T-cell (primary cell): ENCODE measurements at regions not wholly inside any gene's neighbourhood (a gene's known extent, or its start where the extent isn't known, plus 50 kb on each side); places are given as distances from the start of the nearest gene placed in this dataset.

Source experiments
- ATAC-seq, 4 experiments: fragments of 200-7000 bp in 3 of 4; fragments of 150-1000 bp in 1 of 4; cut with Tn5 transposase; replicated peaks in 1 of 4; 1 replicate in 3 of 4; 2 replicates in 1 of 4; pipeline ENCODE4 v1.10.0; 2021; ENCODE audit warnings: moderate library complexity in 3 of 4, mild to moderate bottlenecking in 2 of 4, moderate number of reproducible peaks in 1 of 4
- CTCF ChIA-PET, 2 donors: fragments of 300-600 bp; sonication (Branson Sonifier 250); formaldehyde crosslinking; loops; one replicate each; lab custom pipeline; 2022; ENCODE audit warnings: antibody characterized with exemption in 2 of 2; lab: Charles Lee
- POLR2A ChIA-PET, 2 donors: fragments of 300-600 bp; sonication (Branson Sonifier 250); formaldehyde crosslinking; loops; one replicate each; lab custom pipeline; 2022; ENCODE audit warnings: antibody characterized with exemption in 2 of 2; lab: Charles Lee
- DNase-seq, 35 experiments: peaks; one replicate each; pipeline versions ENCODE4 v3.0.0 to v3.0.0-alpha.2; 2013 to 2023
- H3K27ac ChIP-seq: one replicate; pipeline ENCODE4 v1.5.1; 2013; ENCODE audit warnings: low read length
- H3K27me3 ChIP-seq, 2 experiments: replicated peaks in 1 of 2; 1 replicate in 1 of 2; 2 replicates in 1 of 2; pipeline versions ENCODE4 v1.6.1 to v1.7.0; 2013; ENCODE audit warnings: low read length in 1 of 2, mixed read lengths in 1 of 2; ENCODE audit not compliant: control insufficient read depth in 2 of 2, insufficient read depth in 2 of 2; ENCODE audit errors: extremely low read depth in 1 of 2
- H3K36me3 ChIP-seq, 2 donors: 1 replicate in 1 of 2; 2 replicates in 1 of 2; pipeline versions ENCODE4 v1.6.1 to v1.7.0; 2013; ENCODE audit warnings: low read length in 1 of 2; ENCODE audit not compliant: control insufficient read depth in 2 of 2, insufficient read depth in 1 of 2; ENCODE audit errors: extremely low read depth in 1 of 2
- H3K4me1 ChIP-seq, 2 experiments: 1 replicate in 1 of 2; 2 replicates in 1 of 2; pipeline versions ENCODE4 v1.6.1 to v1.7.0; 2013; ENCODE audit warnings: low read length in 2 of 2, mixed read lengths in 1 of 2; ENCODE audit not compliant: insufficient read depth in 2 of 2, control insufficient read depth in 1 of 2; ENCODE audit errors: extremely low read depth in 1 of 2
- H3K4me3 ChIP-seq, 2 donors: 1 replicate in 1 of 2; 2 replicates in 1 of 2; pipeline versions ENCODE4 v1.5.1 to v1.7.0; 2013; ENCODE audit warnings: mild to moderate bottlenecking in 2 of 2, low read length in 1 of 2, moderate library complexity in 1 of 2; ENCODE audit not compliant: control insufficient read depth in 1 of 2; ENCODE audit errors: extremely low read depth in 1 of 2
- H3K9me3 ChIP-seq: 2 replicates; pipeline ENCODE4 v1.7.0; 2013
- H3K27ac Mint-ChIP-seq, 2 donors: one replicate each; pipeline ENCODE4 v1.8.0; 2020 to 2021; ENCODE audit warnings: mild to moderate bottlenecking in 2 of 2, mixed read lengths in 2 of 2
- H3K27me3 Mint-ChIP-seq, 2 donors: one replicate each; pipeline ENCODE4 v1.8.0; 2021 to 2022; ENCODE audit warnings: mixed read lengths in 2 of 2
- H3K36me3 Mint-ChIP-seq: one replicate; pipeline ENCODE4 v1.8.0; 2021; ENCODE audit warnings: mixed read lengths
- H3K4me1 Mint-ChIP-seq, 3 donors: one replicate each; pipeline ENCODE4 v1.8.0; 2020 to 2022; ENCODE audit warnings: mixed read lengths in 3 of 3, mild to moderate bottlenecking in 1 of 3
- H3K4me3 Mint-ChIP-seq, 3 donors: one replicate each; pipeline ENCODE4 v1.8.0; 2020 to 2022; ENCODE audit warnings: mild to moderate bottlenecking in 3 of 3, mixed read lengths in 3 of 3, moderate library complexity in 3 of 3
- H3K9me3 Mint-ChIP-seq, 3 donors: one replicate each; pipeline ENCODE4 v1.8.0; 2020 to 2022; ENCODE audit warnings: mixed read lengths in 3 of 3
- WGBS: methylation state at CpG from one replicate; pipeline ENCODE4 v1.1.5; 2013; ENCODE audit warnings: missing lambda C conversion rate; ENCODE audit not compliant: insufficient coverage; 5-methylcytosine and 5-hydroxymethylcytosine counted together

DNA sequence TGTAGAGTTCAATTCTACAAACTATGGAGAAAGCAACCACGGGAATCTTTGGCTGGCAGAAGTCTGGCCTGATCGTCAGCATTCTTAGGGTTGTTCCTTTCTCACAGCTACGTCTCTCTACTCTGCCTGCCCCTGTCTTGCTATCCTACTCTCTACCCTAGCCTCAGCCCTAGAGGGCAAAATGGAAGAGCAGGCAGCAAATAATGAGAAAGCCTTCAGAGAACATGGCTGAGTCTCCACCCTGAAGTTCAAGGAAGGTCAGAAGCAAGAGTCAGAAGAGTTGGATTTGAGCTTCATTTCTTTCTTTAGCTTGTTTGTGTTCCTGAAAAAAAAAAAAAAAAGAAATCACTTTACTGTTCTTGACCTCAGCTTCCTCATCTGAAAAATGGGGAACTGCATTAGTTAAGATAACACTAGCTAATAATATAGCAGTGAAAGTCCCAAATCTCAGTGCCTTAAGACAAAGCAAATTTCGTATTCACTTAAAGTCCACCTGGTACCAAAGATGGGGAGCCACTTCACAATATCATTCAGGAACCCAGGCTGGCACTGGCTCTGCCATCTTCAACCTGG, 50.2 kb upstream of the CCND2 start:
- Mint-ChIP-seq H3K4me3 (no peak overlapping the region), H3K9me3 (no peaks in the 10 kb centered on the region), H3K36me3 (no peaks in the 10 kb centered on the region), H3K27ac (no peak overlapping the region), H3K27me3 (peaks cover 0 to 3% of the 10 kb centered on the region in 2 donors), H3K4me1 (peaks cover 0 to 13% (median 6%) of the 10 kb centered on the region in 3 donors)
- Histone ChIP-seq H3K4me1 (peaks cover 2 to 6% of the 10 kb centered on the region in 2 experiments), H3K27ac (no peak overlapping the region), H3K36me3 (no peaks in the 10 kb centered on the region), H3K27me3 (no peaks in the 10 kb centered on the region), H3K4me3 (no peak overlapping the region), H3K9me3 (no peaks in the 10 kb centered on the region)
- POLR2A ChIA-PET: interaction anchor here in 1 of 2 donors (0.7 kb wide), 1 partner anchor 47 kb away, joined by 5 read pairs; no protein-coding TSS in a partner anchor
- DNase-seq: no peak
- 100% methylated on average over 1 of the region's 4 CpGs for WGBS
- CTCF ChIA-PET: interaction anchor here (0.7 to 1.0 kb wide), 2 partner anchors 54 to 107 kb away, joined by 3 to 5 read pairs; no protein-coding TSS in a partner anchor
- no peak for ATAC-seq

- no peaks in the 10 kb centered on the region for H3K9me3 Mint-ChIP-seq
- H3K4me3 ChIP-seq: no peak overlapping the region
- H3K27ac Mint-ChIP-seq: no peak overlapping the region
- H3K36me3 ChIP-seq: no peaks in the 10 kb centered on the region
- no peak overlapping the region for H3K27ac ChIP-seq
- H3K27me3 ChIP-seq: no peaks in the 10 kb centered on the region
- no peak overlapping the region for H3K4me3 Mint-ChIP-seq
- no peaks in the 10 kb centered on the region for H3K27me3 Mint-ChIP-seq
- peaks cover 2 to 6% of the 10 kb centered on the region in 2 experiments for H3K4me1 ChIP-seq
- no peaks in the 10 kb centered on the region for H3K36me3 Mint-ChIP-seq
- CTCF ChIA-PET: no interaction called here
- peaks cover 0 to 30% (median 13%) of the 10 kb centered on the region in 3 donors for H3K4me1 Mint-ChIP-seq
- no peak for ATAC-seq
- H3K9me3 ChIP-seq: no peaks in the 10 kb centered on the region
- POLR2A ChIA-PET: no interaction called here
- DNase-seq: no peak
These were observed 52.3 kb upstream of the CCND2 start for GRCh38 chr12:4221258-4221620.

DNA sequence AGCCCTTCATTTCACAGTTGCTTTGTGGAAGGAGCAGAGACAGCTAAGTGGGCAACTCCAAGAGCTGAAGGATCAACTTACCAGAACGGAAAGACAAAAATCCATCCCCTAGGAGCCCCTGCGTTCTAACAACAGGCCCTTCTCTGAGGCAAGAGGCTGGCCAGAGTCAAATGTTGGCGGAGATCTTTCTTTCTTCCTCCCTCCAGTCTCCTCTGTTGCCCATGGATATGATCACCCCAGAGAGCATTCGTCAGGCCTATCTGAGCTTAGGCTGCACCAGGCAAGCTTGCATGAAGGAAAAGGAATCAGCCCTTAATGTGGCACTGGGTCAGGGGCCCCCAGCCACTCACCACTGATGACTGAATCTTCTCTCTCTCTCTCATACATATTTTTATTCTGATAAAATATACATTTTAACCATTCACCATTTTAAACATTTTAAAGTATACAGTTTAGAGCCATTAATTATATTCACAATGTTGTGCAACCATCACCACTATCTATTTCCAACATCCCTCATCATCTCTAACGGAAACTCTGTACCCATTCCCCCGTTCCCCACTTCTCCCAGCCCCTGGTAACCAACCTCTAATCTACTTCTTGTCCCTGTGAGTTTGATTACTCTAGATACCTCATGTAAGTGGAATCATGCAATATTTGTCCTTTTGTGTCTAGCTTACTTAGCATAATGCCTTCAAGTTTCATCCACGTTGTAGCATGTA, 52.9 kb upstream of the CCND2 start:
- no peak overlapping the region for H3K4me3 Mint-ChIP-seq
- peaks cover 2 to 36% (median 18%) of the 10 kb centered on the region in 3 donors for H3K4me1 Mint-ChIP-seq
- no peak overlapping the region for H3K27ac ChIP-seq
- no peak overlapping the region for H3K27ac Mint-ChIP-seq
- H3K4me3 ChIP-seq: no peak overlapping the region
- no peaks in the 10 kb centered on the region for H3K36me3 Mint-ChIP-seq
- H3K9me3 Mint-ChIP-seq: no peaks in the 10 kb centered on the region
- ChIA-PET POLR2A (interaction anchor here in 1 of 2 donors (0.6 kb wide), 1 partner anchor 90 kb away, joined by 3 read pairs; no protein-coding TSS in a partner anchor), CTCF (interaction anchor here in 1 of 2 donors (1.0 kb wide), 1 partner anchor 29 kb away, joined by 3 read pairs; no protein-coding TSS in a partner anchor)
- no peaks in the 10 kb centered on the region for H3K27me3 Mint-ChIP-seq
- 98% methylated on average over 5 of the region's 7 CpGs for WGBS
- H3K27me3 ChIP-seq: no peaks in the 10 kb centered on the region
- no peak for ATAC-seq
- H3K36me3 ChIP-seq: no peaks in the 10 kb centered on the region
- H3K9me3 ChIP-seq: no peaks in the 10 kb centered on the region
- no peak for DNase-seq
- peaks cover 2 to 9% of the 10 kb centered on the region in 2 experiments for H3K4me1 ChIP-seq

DNA sequence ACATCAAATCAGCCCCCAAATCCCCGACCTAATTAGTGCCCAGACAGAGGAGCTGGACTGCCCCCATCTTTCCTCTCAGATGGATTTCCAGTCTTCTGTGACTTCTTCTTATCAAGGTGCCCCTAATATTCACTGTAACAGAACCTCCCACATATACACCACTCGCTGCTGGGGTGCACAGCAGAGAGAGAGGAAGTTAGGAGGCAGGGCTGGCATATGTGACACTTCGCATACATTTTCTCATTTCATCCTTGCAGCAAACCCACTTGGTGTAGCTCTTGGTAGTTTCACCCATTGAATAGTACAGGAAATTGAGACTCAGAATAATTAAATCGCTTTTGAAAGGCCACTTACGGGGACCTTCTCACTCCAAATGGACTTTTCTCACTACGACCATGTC, 56.5 kb upstream of the CCND2 start:
- ChIA-PET POLR2A (no interaction called here), CTCF (interaction anchor here (1.3 to 1.7 kb wide), 2 partner anchors 13 to 60 kb away, joined by 3 to 6 read pairs; no protein-coding TSS in a partner anchor)
- WGBS: 40% methylated on average over 2 of the region's 6 CpGs

DNA sequence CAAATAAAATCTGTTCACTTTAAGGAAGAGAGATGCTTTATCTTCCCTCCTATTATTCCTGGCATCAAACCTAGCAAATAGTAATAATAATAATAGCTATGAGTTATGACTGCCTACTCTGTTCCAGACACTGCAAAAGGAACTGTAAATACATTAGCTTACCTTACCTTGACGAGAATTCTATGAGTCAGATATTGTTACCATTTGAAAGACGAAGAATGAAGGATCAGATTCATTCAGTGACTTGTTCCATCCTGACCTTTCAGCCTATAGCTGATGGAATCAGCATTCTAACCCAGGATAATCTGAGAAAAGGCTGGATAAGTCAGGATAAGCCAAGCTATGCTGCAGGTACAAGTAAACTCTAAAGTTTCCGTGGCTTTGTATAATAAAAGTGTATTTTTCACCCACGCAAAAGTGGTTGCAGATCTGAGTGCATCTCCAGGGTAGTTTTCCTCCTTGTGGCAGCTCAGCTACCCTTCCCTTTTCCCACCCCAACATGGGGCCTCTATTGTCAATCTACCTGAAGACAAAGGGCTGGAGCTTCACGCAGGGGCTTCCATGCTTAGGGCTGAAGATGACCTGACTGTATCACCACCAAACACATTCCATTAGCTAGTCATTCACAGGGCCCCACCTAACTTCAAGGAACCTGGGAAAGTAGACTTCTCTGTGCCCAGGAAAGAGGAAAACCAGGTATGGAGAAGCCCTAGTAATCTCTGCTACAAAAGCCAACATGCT, 57.2 kb upstream of the CCND2 start:
- H3K4me1 Mint-ChIP-seq: peaks cover 12 to 43% (median 28%) of the 10 kb centered on the region in 3 donors
- Histone ChIP-seq H3K4me3 (no peak overlapping the region), H3K36me3 (no peaks in the 10 kb centered on the region), H3K27me3 (no peaks in the 10 kb centered on the region), H3K27ac (no peak overlapping the region), H3K4me1 (peaks cover 0 to 13% of the 10 kb centered on the region in 2 experiments), H3K9me3 (no peaks in the 10 kb centered on the region)
- no peaks in the 10 kb centered on the region for H3K9me3 Mint-ChIP-seq
- H3K4me3 Mint-ChIP-seq: no peak overlapping the region
- DNase-seq: no peak
- no peaks in the 10 kb centered on the region for H3K27me3 Mint-ChIP-seq
- 86% methylated on average over 2 of the region's 5 CpGs for WGBS
- peak overlapping the region; percentile 62 to 83 for H3K27ac Mint-ChIP-seq
- no peak for ATAC-seq
- ChIA-PET CTCF (interaction anchor here (0.5 to 1.7 kb wide), 4 partner anchors 8 to 75 kb away, joined by 3 to 6 read pairs (median 3); no protein-coding TSS in a partner anchor), POLR2A (interaction anchor here (0.6 kb wide), 2 partner anchors 24 to 53 kb away, joined by 7 to 8 read pairs; no protein-coding TSS in a partner anchor)
- no peaks in the 10 kb centered on the region for H3K36me3 Mint-ChIP-seq

More for the DNA sequence above, 56.5 kb upstream of the CCND2 start:
- H3K4me3 Mint-ChIP-seq: no peak overlapping the region
- peak in 2 of 4 experiments; percentile 32 to 36 for ATAC-seq
- H3K9me3 Mint-ChIP-seq: no peaks in the 10 kb centered on the region
- Histone ChIP-seq H3K27ac (no peak overlapping the region), H3K9me3 (no peaks in the 10 kb centered on the region), H3K27me3 (no peaks in the 10 kb centered on the region), H3K36me3 (no peaks in the 10 kb centered on the region), H3K4me3 (no peak overlapping the region), H3K4me1 (peaks cover 0 to 13% of the 10 kb centered on the region in 2 experiments)
- peaks cover 12 to 43% (median 28%) of the 10 kb centered on the region in 3 donors for H3K4me1 Mint-ChIP-seq
- DNase-seq: peak in 1 of 35 experiments; percentile 17
- H3K27ac Mint-ChIP-seq: peak overlapping the region in 1 of 2 donors; percentile 10
- H3K36me3 Mint-ChIP-seq: no peaks in the 10 kb centered on the region
- no peaks in the 10 kb centered on the region for H3K27me3 Mint-ChIP-seq
